ENCODE measurements at regions not wholly inside any gene's neighbourhood (a gene's known extent, or its start where the extent isn't known, plus 50 kb on each side); places are given as distances from the start of the nearest gene placed in this dataset.

DNA sequence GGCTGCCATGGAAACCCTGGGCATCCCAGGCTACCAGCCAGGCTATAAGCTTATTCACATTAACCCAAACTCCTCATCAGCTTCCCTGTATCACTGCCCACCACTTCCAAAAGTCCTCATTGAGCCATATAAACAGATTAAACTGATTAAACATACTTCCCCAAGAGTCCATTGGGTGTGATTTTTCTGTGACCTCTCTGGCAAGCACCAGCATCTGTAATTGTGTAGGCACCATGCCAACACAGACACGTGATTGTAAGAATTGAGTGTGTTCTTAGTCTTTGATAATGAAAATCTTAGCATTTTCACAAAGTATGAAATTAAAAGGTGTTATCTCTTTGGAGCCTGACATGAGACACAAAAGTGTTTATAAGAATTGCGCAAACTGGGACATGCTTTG is 679.3 kb downstream of the TYW1 start:
- DNase-seq, result no peak
- Histone ChIP-seq H3K36me3 (ENCODE audit: control insufficient read depth, insufficient read depth, low read length) (no peaks in the 10 kb centered on the region), H3K4me3 (ENCODE audit: insufficient read depth, low read depth, low read length, poor library complexity, severe bottlenecking) (no peak overlapping the region), H3K27me3 (replicated peaks; ENCODE audit: control insufficient read depth, insufficient read depth, low read length, poor library complexity, severe bottlenecking) (no peaks in the 10 kb centered on the region), H3K27ac (ENCODE audit: insufficient read depth, low read length, poor library complexity, severe bottlenecking) (no peak overlapping the region), H3K9me3 (ENCODE audit: control insufficient read depth, low read length) (peaks cover 4% of the 10 kb centered on the region), H3K4me1 (ENCODE audit: control insufficient read depth, insufficient read depth, low read length, poor library complexity, severe bottlenecking) (no peaks in the 10 kb centered on the region)

DNA sequence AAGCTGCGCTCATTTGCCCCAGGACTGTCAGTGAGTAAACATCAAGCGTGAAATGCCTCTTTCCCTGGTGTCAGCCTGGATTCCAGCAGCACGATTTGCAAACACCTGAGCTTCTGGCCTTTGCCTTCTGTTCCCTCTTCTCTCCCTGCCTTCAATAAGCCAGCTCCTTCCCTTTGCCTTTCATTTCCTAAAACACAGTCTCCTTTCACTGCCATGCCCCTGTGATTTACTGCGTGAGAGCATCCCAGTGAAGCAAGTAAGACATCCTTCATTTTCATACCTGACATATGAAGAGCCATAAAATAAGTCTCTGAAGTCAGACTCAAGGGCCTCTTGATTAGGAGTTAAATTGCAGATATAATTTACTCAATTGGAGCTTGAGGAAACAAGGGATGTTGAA is 681.8 kb downstream of the TYW1 start:
- no peaks in the 10 kb centered on the region for H3K4me1 ChIP-seq (ENCODE audit: control insufficient read depth, insufficient read depth, low read length, poor library complexity, severe bottlenecking)
- no peaks in the 10 kb centered on the region for H3K27me3 ChIP-seq (replicated peaks; ENCODE audit: control insufficient read depth, insufficient read depth, low read length, poor library complexity, severe bottlenecking)
- DNase-seq, result no peak
- H3K27ac ChIP-seq (ENCODE audit: insufficient read depth, low read length, poor library complexity, severe bottlenecking), result no peak overlapping the region
- H3K9me3 ChIP-seq (ENCODE audit: control insufficient read depth, low read length), result peaks cover 4% of the 10 kb centered on the region
- H3K36me3 ChIP-seq (ENCODE audit: control insufficient read depth, insufficient read depth, low read length), result no peaks in the 10 kb centered on the region
- H3K4me3 ChIP-seq (ENCODE audit: insufficient read depth, low read depth, low read length, poor library complexity, severe bottlenecking), result no peak overlapping the region

DNA sequence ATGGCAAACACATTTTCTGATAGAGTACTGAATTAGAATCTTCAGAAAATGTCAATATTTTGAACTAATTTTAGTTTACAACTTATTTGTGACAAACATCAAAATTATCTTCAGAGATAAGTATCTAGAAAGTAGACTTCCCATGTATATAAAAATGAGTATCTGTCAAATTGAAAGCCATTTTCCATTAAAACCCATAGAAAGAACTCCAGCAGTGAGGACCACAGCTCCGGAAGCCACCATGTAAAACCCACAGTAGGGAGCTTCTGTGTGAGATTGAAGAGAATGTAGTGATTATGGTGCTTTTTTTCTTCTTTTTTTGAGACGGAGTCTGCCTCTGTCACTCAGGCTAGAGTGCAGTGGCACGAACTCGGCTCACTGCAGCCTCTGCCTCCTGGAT is 687.0 kb downstream of the TYW1 start:
- H3K27me3 ChIP-seq (replicated peaks; ENCODE audit: control insufficient read depth, insufficient read depth, low read length, poor library complexity, severe bottlenecking), result no peaks in the 10 kb centered on the region
- no peak for DNase-seq
- H3K9me3 ChIP-seq (ENCODE audit: control insufficient read depth, low read length), result no peaks in the 10 kb centered on the region
- H3K27ac ChIP-seq (ENCODE audit: insufficient read depth, low read length, poor library complexity, severe bottlenecking), result no peak overlapping the region
- no peak overlapping the region for H3K4me3 ChIP-seq (ENCODE audit: insufficient read depth, low read depth, low read length, poor library complexity, severe bottlenecking)
- H3K36me3 ChIP-seq (ENCODE audit: control insufficient read depth, insufficient read depth, low read length), result no peaks in the 10 kb centered on the region
- no peaks in the 10 kb centered on the region for H3K4me1 ChIP-seq (ENCODE audit: control insufficient read depth, insufficient read depth, low read length, poor library complexity, severe bottlenecking)

DNA sequence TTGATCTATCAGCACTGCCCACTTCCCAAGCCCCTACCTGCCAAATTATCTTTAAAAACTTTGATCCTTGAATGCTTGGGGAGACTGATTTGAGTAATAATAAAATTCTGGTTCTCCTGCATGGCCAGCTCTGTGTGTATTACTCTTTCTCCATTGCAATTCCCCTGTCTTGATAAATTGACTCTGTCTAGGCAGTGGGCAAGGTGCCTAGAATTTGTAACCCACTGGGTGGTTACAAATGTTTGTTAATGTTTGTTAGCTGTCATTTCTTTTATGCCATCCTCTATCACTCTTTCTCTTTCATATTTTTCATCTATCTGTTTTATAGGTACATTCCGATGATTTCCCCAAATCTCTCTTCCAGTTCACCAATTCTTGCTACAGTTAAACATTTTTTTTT is 694.1 kb downstream of the TYW1 start:
- H3K27ac ChIP-seq (ENCODE audit: insufficient read depth, low read length, poor library complexity, severe bottlenecking), result no peak overlapping the region
- H3K4me1 ChIP-seq (ENCODE audit: control insufficient read depth, insufficient read depth, low read length, poor library complexity, severe bottlenecking), result no peaks in the 10 kb centered on the region
- H3K9me3 ChIP-seq (ENCODE audit: control insufficient read depth, low read length), result no peaks in the 10 kb centered on the region
- DNase-seq, result no peak
- H3K27me3 ChIP-seq (replicated peaks; ENCODE audit: control insufficient read depth, insufficient read depth, low read length, poor library complexity, severe bottlenecking), result no peaks in the 10 kb centered on the region
- H3K36me3 ChIP-seq (ENCODE audit: control insufficient read depth, insufficient read depth, low read length), result no peaks in the 10 kb centered on the region
- H3K4me3 ChIP-seq (ENCODE audit: insufficient read depth, low read depth, low read length, poor library complexity, severe bottlenecking), result no peak overlapping the region

DNA sequence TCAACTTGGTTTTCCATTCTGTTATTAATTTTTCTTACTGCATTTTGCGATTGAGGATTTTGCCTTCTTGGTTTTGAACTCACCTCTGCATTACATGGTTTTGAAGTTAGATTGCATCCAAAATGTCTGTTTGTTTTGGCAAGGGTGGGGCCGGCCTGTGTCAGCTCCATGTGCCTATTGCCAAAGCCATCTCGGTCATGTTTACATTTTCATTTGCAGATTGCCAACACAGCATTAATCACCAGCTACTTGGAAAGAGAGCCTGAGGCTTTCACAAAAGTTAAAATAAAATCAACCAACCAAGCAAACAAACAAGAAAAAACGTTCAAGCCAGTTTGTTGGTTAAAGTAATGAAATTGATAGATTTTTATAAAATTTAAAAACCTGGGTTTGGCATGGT is 695.8 kb downstream of the TYW1 start:
- no peak for DNase-seq
- Histone ChIP-seq H3K4me1 (ENCODE audit: control insufficient read depth, insufficient read depth, low read length, poor library complexity, severe bottlenecking) (no peaks in the 10 kb centered on the region), H3K27me3 (replicated peaks; ENCODE audit: control insufficient read depth, insufficient read depth, low read length, poor library complexity, severe bottlenecking) (no peaks in the 10 kb centered on the region), H3K9me3 (ENCODE audit: control insufficient read depth, low read length) (no peaks in the 10 kb centered on the region), H3K36me3 (ENCODE audit: control insufficient read depth, insufficient read depth, low read length) (no peaks in the 10 kb centered on the region), H3K27ac (ENCODE audit: insufficient read depth, low read length, poor library complexity, severe bottlenecking) (no peak overlapping the region), H3K4me3 (ENCODE audit: insufficient read depth, low read depth, low read length, poor library complexity, severe bottlenecking) (no peak overlapping the region)

DNA sequence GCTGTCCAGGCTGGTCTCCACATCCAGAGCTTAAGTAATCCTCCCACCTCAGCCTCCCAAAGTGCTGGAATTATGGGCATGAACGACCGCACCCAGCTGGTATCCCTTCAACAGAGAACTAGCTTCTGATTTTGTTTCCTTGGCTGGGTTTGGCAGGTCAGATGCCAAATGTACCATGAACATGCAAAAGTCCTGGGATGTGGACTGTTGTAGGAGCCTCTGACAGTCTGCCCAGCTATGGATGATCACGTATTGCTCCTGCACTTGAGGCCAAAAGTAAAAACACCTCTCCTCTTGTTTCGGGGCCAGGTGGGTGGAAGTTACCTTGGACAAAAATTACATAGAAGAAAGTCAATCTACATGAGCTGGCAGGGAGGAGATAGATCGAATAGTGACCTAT is 699.5 kb downstream of the TYW1 start:
- Histone ChIP-seq H3K9me3 (ENCODE audit: control insufficient read depth, low read length) (no peaks in the 10 kb centered on the region), H3K36me3 (ENCODE audit: control insufficient read depth, insufficient read depth, low read length) (no peaks in the 10 kb centered on the region), H3K27ac (ENCODE audit: insufficient read depth, low read length, poor library complexity, severe bottlenecking) (no peak overlapping the region), H3K4me3 (ENCODE audit: insufficient read depth, low read depth, low read length, poor library complexity, severe bottlenecking) (no peak overlapping the region), H3K27me3 (replicated peaks; ENCODE audit: control insufficient read depth, insufficient read depth, low read length, poor library complexity, severe bottlenecking) (no peaks in the 10 kb centered on the region), H3K4me1 (ENCODE audit: control insufficient read depth, insufficient read depth, low read length, poor library complexity, severe bottlenecking) (no peaks in the 10 kb centered on the region)
- DNase-seq, result no peak

DNA sequence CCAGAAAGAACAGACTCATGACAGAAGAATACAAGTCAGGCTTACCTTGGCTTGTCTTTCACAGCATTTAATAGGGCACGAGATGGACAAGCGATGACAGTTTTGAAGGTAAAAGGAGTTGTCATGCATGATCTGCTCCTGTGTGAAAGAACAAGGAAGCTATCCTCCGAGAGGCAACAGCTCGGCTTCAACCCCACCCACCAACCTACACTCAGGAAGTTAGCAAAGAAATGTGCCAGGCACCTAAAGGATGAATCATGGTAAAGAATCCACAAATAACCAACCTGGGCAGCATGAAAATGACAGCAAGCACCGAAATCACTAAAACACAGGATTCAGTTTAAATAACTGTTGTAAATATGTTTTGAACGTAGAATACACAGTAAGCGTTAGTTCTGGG is 700.2 kb downstream of the TYW1 start:
- Histone ChIP-seq H3K4me1 (ENCODE audit: control insufficient read depth, insufficient read depth, low read length, poor library complexity, severe bottlenecking) (no peaks in the 10 kb centered on the region), H3K27me3 (replicated peaks; ENCODE audit: control insufficient read depth, insufficient read depth, low read length, poor library complexity, severe bottlenecking) (no peaks in the 10 kb centered on the region), H3K36me3 (ENCODE audit: control insufficient read depth, insufficient read depth, low read length) (no peaks in the 10 kb centered on the region), H3K9me3 (ENCODE audit: control insufficient read depth, low read length) (no peaks in the 10 kb centered on the region), H3K27ac (ENCODE audit: insufficient read depth, low read length, poor library complexity, severe bottlenecking) (no peak overlapping the region), H3K4me3 (ENCODE audit: insufficient read depth, low read depth, low read length, poor library complexity, severe bottlenecking) (no peak overlapping the region)
- DNase-seq, result no peak

DNA sequence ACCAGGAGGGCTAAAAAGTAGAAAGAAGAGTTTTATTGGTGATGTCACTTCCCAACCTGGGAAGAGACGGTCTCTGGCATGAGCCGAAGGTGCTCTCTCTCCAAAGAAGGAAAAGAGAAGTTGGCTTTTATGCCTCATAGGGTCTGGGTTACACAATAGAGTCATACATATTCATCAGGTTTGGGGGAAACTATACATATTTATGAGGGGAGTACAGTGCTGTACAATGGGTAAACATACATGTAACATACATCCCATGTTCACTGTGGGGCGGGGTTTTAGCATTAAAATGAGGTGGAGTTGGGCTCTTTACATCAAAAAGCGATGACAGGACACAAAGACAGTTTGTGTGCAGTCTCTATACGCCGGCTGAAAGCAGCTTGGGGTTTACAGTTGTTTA is 701.7 kb downstream of the TYW1 start:
- no peaks in the 10 kb centered on the region for H3K4me1 ChIP-seq (ENCODE audit: control insufficient read depth, insufficient read depth, low read length, poor library complexity, severe bottlenecking)
- no peak for DNase-seq
- H3K36me3 ChIP-seq (ENCODE audit: control insufficient read depth, insufficient read depth, low read length), result no peaks in the 10 kb centered on the region
- H3K27me3 ChIP-seq (replicated peaks; ENCODE audit: control insufficient read depth, insufficient read depth, low read length, poor library complexity, severe bottlenecking), result no peaks in the 10 kb centered on the region
- no peaks in the 10 kb centered on the region for H3K9me3 ChIP-seq (ENCODE audit: control insufficient read depth, low read length)
- H3K4me3 ChIP-seq (ENCODE audit: insufficient read depth, low read depth, low read length, poor library complexity, severe bottlenecking), result no peak overlapping the region
- no peak overlapping the region for H3K27ac ChIP-seq (ENCODE audit: insufficient read depth, low read length, poor library complexity, severe bottlenecking)

DNA sequence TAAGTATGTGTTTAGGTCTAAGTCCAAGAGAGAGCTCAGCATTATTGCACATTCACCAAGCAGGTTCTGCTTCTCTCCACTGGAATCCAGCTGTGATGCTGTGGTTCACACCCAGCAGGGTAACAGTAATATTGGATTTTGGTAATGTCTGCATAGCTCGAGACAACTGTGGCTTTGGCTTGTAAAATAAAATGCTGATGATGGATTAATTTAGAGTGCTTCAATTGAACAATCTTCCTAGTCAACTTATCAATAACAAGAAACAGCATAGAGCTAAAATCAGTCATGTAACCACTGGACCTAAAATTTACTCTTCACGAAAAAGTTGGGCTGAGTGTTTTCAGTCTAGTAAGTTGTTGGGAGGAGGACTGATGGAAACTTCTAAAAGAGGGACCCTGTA is 709.2 kb downstream of the TYW1 start:
- no peak overlapping the region for H3K4me3 ChIP-seq (ENCODE audit: insufficient read depth, low read depth, low read length, poor library complexity, severe bottlenecking)
- DNase-seq, result no peak
- H3K9me3 ChIP-seq (ENCODE audit: control insufficient read depth, low read length), result no peaks in the 10 kb centered on the region
- H3K36me3 ChIP-seq (ENCODE audit: control insufficient read depth, insufficient read depth, low read length), result no peaks in the 10 kb centered on the region
- H3K27me3 ChIP-seq (replicated peaks; ENCODE audit: control insufficient read depth, insufficient read depth, low read length, poor library complexity, severe bottlenecking), result no peaks in the 10 kb centered on the region
- H3K27ac ChIP-seq (ENCODE audit: insufficient read depth, low read length, poor library complexity, severe bottlenecking), result no peak overlapping the region
- H3K4me1 ChIP-seq (ENCODE audit: control insufficient read depth, insufficient read depth, low read length, poor library complexity, severe bottlenecking), result no peaks in the 10 kb centered on the region

DNA sequence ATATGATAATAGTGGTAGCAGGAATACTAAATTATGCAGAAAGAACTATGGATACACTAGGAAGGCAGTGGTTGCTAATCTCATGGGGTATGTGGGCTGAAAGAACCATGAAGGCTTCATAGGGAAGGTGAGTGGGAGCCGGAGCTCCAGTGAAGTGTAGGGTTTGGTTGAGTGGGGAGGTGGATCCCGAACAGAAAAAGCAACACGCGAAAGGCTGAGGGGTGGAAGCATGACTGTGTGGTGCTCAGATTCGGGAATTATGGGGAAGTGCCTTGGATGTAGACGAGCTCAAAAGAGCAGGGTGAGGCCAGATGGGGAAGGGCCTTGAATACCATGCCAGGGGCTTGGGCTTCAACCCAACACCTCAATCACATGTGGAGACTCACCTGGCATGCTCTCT is 715.1 kb downstream of the TYW1 start:
- no peak overlapping the region for H3K27ac ChIP-seq (ENCODE audit: insufficient read depth, low read length, poor library complexity, severe bottlenecking)
- no peaks in the 10 kb centered on the region for H3K27me3 ChIP-seq (replicated peaks; ENCODE audit: control insufficient read depth, insufficient read depth, low read length, poor library complexity, severe bottlenecking)
- no peaks in the 10 kb centered on the region for H3K36me3 ChIP-seq (ENCODE audit: control insufficient read depth, insufficient read depth, low read length)
- H3K9me3 ChIP-seq (ENCODE audit: control insufficient read depth, low read length), result no peaks in the 10 kb centered on the region
- H3K4me3 ChIP-seq (ENCODE audit: insufficient read depth, low read depth, low read length, poor library complexity, severe bottlenecking), result no peak overlapping the region
- DNase-seq, result no peak
- no peaks in the 10 kb centered on the region for H3K4me1 ChIP-seq (ENCODE audit: control insufficient read depth, insufficient read depth, low read length, poor library complexity, severe bottlenecking)

DNA sequence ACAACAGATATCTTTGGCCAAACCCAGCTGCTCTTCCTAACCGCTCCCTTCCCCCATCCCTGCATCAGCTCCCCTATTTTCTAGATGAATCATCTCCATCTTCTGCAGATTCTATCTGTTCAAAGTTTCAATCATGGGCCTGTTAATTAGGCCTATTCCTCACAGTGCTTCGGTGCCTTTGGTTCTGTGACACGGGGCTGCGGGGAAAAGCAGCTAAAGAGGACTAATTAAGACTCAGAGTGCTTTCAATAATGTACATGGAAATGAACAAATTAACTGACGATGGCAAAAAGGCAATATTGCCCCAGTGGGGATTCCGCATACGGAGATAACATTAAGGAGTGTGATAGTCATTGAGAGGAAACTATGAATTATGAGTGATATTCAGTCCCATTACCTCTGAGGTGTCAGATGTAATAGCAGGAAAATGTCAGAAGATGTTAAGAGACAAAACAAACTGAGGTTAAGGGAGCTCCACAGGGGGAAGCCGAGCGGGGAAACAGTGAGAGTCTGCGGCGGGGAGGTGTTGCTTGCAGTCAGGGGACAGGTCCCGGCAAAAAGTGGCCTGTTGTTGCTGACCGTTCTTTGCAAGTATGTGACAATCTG is 716.9 kb downstream of the TYW1 start:
- Histone ChIP-seq H3K27ac (ENCODE audit: insufficient read depth, low read length, poor library complexity, severe bottlenecking) (no peak overlapping the region), H3K4me1 (ENCODE audit: control insufficient read depth, insufficient read depth, low read length, poor library complexity, severe bottlenecking) (no peaks in the 10 kb centered on the region), H3K4me3 (ENCODE audit: insufficient read depth, low read depth, low read length, poor library complexity, severe bottlenecking) (no peak overlapping the region), H3K9me3 (ENCODE audit: control insufficient read depth, low read length) (no peaks in the 10 kb centered on the region), H3K27me3 (replicated peaks; ENCODE audit: control insufficient read depth, insufficient read depth, low read length, poor library complexity, severe bottlenecking) (no peaks in the 10 kb centered on the region), H3K36me3 (ENCODE audit: control insufficient read depth, insufficient read depth, low read length) (no peaks in the 10 kb centered on the region)
- no peak for DNase-seq
